ENCODE measurements at regions not wholly inside any gene's neighbourhood (a gene's known extent, or its start where the extent isn't known, plus 50 kb on each side); places are given as distances from the start of the nearest gene placed in this dataset.

- no peak for DNase-seq (ENCODE audit: low read depth)
Measured at GRCh38 chr13:99041788-99042187, 63.9 kb upstream of the DOCK9 start.

GRCh38 chr13:99042521-99043250, 64.8 kb upstream of the DOCK9 start:
- TF ChIP-seq CTCF (IDR thresholded peaks at IDR 0.05; ENCODE audit: control insufficient read depth, insufficient read depth, low read depth, low read length, missing control alignments): no peak
- H3K4me3 ChIP-seq (ENCODE audit: control insufficient read depth, low read depth, low read length): no peak overlapping the region
- no peak for DNase-seq (ENCODE audit: low read depth)

More at GRCh38 chr13:99041788-99042187, 63.9 kb upstream of the DOCK9 start:
- no peak for TF ChIP-seq CTCF (IDR thresholded peaks at IDR 0.05; ENCODE audit: control insufficient read depth, insufficient read depth, low read depth, low read length, missing control alignments)
- H3K4me3 ChIP-seq (ENCODE audit: control insufficient read depth, low read depth, low read length): no peak overlapping the region

- TF ChIP-seq CTCF (IDR thresholded peaks at IDR 0.05; ENCODE audit: control insufficient read depth, insufficient read depth, low read depth, low read length, missing control alignments): no peak
- peak; percentile 31 for DNase-seq (ENCODE audit: low read depth)
- no peak overlapping the region for H3K4me3 ChIP-seq (ENCODE audit: control insufficient read depth, low read depth, low read length)
Measured at GRCh38 chr13:99043831-99044231, 66.0 kb upstream of the DOCK9 start.

- H3K4me3 ChIP-seq (ENCODE audit: control insufficient read depth, low read depth, low read length): no peak overlapping the region
- DNase-seq (ENCODE audit: low read depth): no peak
- no peak for TF ChIP-seq CTCF (IDR thresholded peaks at IDR 0.05; ENCODE audit: control insufficient read depth, insufficient read depth, low read depth, low read length, missing control alignments)
Measured at GRCh38 chr13:99044764-99045163, 66.9 kb upstream of the DOCK9 start.

GRCh38 chr13:99045396-99045795, 67.5 kb upstream of the DOCK9 start:
- TF ChIP-seq CTCF (IDR thresholded peaks at IDR 0.05; ENCODE audit: control insufficient read depth, insufficient read depth, low read depth, low read length, missing control alignments): no peak
- DNase-seq (ENCODE audit: low read depth): no peak
- H3K4me3 ChIP-seq (ENCODE audit: control insufficient read depth, low read depth, low read length): no peak overlapping the region

- no peak for TF ChIP-seq CTCF (IDR thresholded peaks at IDR 0.05; ENCODE audit: control insufficient read depth, insufficient read depth, low read depth, low read length, missing control alignments)
- H3K4me3 ChIP-seq (ENCODE audit: control insufficient read depth, low read depth, low read length): no peak overlapping the region
- DNase-seq (ENCODE audit: low read depth): no peak
Measured at GRCh38 chr13:99046851-99047250, 69.0 kb upstream of the DOCK9 start.
